ENCODE measurements at regions not wholly inside any gene's neighbourhood (a gene's known extent, or its start where the extent isn't known, plus 50 kb on each side); places are given as distances from the start of the nearest gene placed in this dataset.

GRCh38 chr11:13551834-13552233 lies 56.0 kb upstream of the PTH start:
- WGBS (ENCODE audit: missing lambda C conversion rate): 3% methylated on average over 6 of the region's 6 CpGs
- no peak for FAIRE-seq
- CTCF ChIA-PET: interaction anchor here (1.2 kb wide), 1 partner anchor 15 kb away, joined by 3 read pairs; no protein-coding TSS in a partner anchor

GRCh38 chr11:13550761-13551160 lies 55.0 kb upstream of the PTH start:
- no peak for DNase-seq (ENCODE audit: low read depth in 1 of 2, low spot score in 1 of 2)
- FAIRE-seq: no peak
- Histone ChIP-seq H3K4me3 (no peak overlapping the region), H3K27ac (no peak overlapping the region), H3K9me3 (peaks cover 17% of the 10 kb centered on the region; the same call in 2 of the 3 replicates), H3K4me2 (no peak overlapping the region), H3K4me1 (no peaks in the 10 kb centered on the region)
- WGBS (ENCODE audit: missing lambda C conversion rate): 13% methylated on average over 1 of the region's 1 CpG
- no peak for ATAC-seq
- POLR2A ChIA-PET: no interaction called here
- no peak for TF ChIP-seq BCL3 (IDR thresholded peaks at IDR 0.05)
- TF ChIP-seq FOSL2 (IDR thresholded peaks at IDR 0.05): no peak
- TF ChIP-seq FOSL2 (CRISPR knock-in tag; IDR thresholded peaks at IDR 0.05): no peak
- TF ChIP-seq MYC (IDR thresholded peaks at IDR 0.05; ENCODE audit: borderline replicate concordance, low read length): no peak
- TF ChIP-seq KDM5A (IDR thresholded peaks at IDR 0.05): no peak
- no peak for TF ChIP-seq POLR2AphosphoS2 (conservative IDR thresholded peaks at IDR 0.05; ENCODE audit: low read length)
- no peak for TF ChIP-seq PBX3 (IDR thresholded peaks at IDR 0.05)
- no peak for TF ChIP-seq BHLHE40 (IDR thresholded peaks at IDR 0.05; ENCODE audit: low read depth, low read length)
- no peak for TF ChIP-seq CEBPB (IDR thresholded peaks at IDR 0.05)
- no peak for TF ChIP-seq RFX5 (IDR thresholded peaks at IDR 0.05)
- no peak for TF ChIP-seq ATOH8 (CRISPR knock-in tag; IDR thresholded peaks at IDR 0.05; ENCODE audit: low read depth)
- CTCF ChIA-PET: no interaction called here

More at GRCh38 chr11:13551834-13552233, 56.0 kb upstream of the PTH start:
- Histone ChIP-seq H3K27ac (no peak overlapping the region), H3K4me2 (no peak overlapping the region), H3K4me1 (no peaks in the 10 kb centered on the region), H3K9me3 (peaks cover 9% of the 10 kb centered on the region; the same call in 2 of the 3 replicates), H3K4me3 (no peak overlapping the region)
- DNase-seq (ENCODE audit: low read depth in 1 of 2, low spot score in 1 of 2) (no peak), ATAC-seq (no peak)
- POLR2A ChIA-PET: no interaction called here
- TF ChIP-seq FOSL2 (IDR thresholded peaks at IDR 0.05) (no peak), FOSL2 (CRISPR knock-in tag; IDR thresholded peaks at IDR 0.05) (no peak), POLR2A (IDR thresholded peaks at IDR 0.05; ENCODE audit: low read length) (no peak), JUN (IDR thresholded peaks at IDR 0.05) (no peak), RFX5 (IDR thresholded peaks at IDR 0.05) (no peak), HOXB13 (CRISPR knock-in tag; IDR thresholded peaks at IDR 0.05; ENCODE audit: low read depth) (no peak), EHMT2 (IDR thresholded peaks at IDR 0.05; ENCODE audit: low read depth) (no peak), HEYL (CRISPR knock-in tag; IDR thresholded peaks at IDR 0.05) (no peak), REST (IDR thresholded peaks at IDR 0.05) (no peak), RAD21 (conservative IDR thresholded peaks at IDR 0.05 in 1 of 2, IDR thresholded peaks at IDR 0.05 in 1 of 2) (no peak), HOXB5 (CRISPR knock-in tag; IDR thresholded peaks at IDR 0.05) (no peak), POLR2AphosphoS2 (conservative IDR thresholded peaks at IDR 0.05; ENCODE audit: low read length) (no peak)
